ENCODE measurements at regions not wholly inside any gene's neighbourhood (a gene's known extent, or its start where the extent isn't known, plus 50 kb on each side); places are given as distances from the start of the nearest gene placed in this dataset.

DNA sequence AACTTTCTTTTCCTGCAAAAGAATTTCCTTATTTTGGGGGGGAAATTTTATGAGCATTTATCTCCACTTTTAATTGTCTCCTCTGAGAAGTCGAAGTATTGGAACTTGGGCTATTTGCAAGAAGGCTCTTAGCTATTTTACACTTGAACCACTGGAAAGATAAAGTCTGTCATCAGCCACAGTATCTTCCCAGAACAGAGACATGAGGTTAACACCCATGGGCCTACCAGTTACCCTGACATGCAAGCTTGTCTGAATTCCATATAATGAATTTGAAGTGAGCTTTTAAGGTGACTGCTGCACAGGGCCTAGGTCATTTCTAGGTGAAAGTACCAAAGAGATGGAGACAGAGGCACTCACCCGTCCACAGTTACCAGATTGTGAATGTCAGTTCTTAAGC is 193.1 kb downstream of the SIM1 start:
- Histone ChIP-seq H3K9me3 (ENCODE audit: insufficient read depth, low read length) (no peaks in the 10 kb centered on the region), H3K9me2 (replicated peaks; ENCODE audit: insufficient read depth, low read length) (no peaks in the 10 kb centered on the region), H3F3A (ENCODE audit: insufficient read depth) (no peaks in the 10 kb centered on the region), H3K36me3 (ENCODE audit: low read length) (no peaks in the 10 kb centered on the region), H4K20me1 (ENCODE audit: low read depth, low read length) (no peaks in the 10 kb centered on the region), H3K9ac (ENCODE audit: low read length) (no peak overlapping the region), H3K4me2 (ENCODE audit: low read depth, low read length, poor library complexity, severe bottlenecking) (no peak overlapping the region), H3K4me3 (ENCODE audit: insufficient read depth, low read length, poor library complexity, severe bottlenecking) (no peak overlapping the region), H3K27ac (ENCODE audit: low read depth, low read length) (no peak overlapping the region), H2AFZ (ENCODE audit: low read depth, low read length, severe bottlenecking) (no peak overlapping the region), H3K27me3 (ENCODE audit: low read length) (no peaks in the 10 kb centered on the region), H3K79me2 (ENCODE audit: insufficient read depth, low read length) (no peaks in the 10 kb centered on the region)
- no peak for TF ChIP-seq EZH2phosphoT487 (conservative IDR thresholded peaks at IDR 0.05; ENCODE audit: low read length)
- TF ChIP-seq, protein P1, sequence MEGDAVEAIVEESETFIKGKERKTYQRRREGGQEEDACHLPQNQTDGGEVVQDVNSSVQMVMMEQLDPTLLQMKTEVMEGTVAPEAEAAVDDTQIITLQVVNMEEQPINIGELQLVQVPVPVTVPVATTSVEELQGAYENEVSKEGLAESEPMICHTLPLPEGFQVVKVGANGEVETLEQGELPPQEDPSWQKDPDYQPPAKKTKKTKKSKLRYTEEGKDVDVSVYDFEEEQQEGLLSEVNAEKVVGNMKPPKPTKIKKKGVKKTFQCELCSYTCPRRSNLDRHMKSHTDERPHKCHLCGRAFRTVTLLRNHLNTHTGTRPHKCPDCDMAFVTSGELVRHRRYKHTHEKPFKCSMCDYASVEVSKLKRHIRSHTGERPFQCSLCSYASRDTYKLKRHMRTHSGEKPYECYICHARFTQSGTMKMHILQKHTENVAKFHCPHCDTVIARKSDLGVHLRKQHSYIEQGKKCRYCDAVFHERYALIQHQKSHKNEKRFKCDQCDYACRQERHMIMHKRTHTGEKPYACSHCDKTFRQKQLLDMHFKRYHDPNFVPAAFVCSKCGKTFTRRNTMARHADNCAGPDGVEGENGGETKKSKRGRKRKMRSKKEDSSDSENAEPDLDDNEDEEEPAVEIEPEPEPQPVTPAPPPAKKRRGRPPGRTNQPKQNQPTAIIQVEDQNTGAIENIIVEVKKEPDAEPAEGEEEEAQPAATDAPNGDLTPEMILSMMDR (IDR thresholded peaks at IDR 0.05; ENCODE audit: insufficient read depth, low read length, poor library complexity, severe bottlenecking): no peak

DNA sequence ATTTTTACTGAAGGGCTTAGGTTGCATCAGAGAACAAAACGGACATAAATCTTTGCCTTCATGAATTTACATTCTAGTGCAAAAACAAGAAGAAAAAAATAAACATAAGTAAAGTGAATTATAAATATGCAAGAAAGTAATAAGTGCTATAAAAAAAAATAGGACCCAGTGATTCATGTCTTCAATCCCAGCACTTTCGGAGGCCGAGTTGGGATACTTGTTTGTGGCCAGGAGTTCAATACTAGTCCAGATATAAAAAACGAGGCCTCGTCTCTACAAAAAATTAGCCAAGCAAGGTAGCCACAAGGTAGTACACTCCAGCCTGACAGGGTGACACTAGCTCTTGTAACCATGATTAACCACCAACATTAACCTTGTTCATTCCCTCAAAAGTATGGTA is 193.5 kb downstream of the SIM1 start:
- Histone ChIP-seq H3K27ac (ENCODE audit: low read depth, low read length) (no peak overlapping the region), H3K36me3 (ENCODE audit: low read length) (no peaks in the 10 kb centered on the region), H2AFZ (ENCODE audit: low read depth, low read length, severe bottlenecking) (no peak overlapping the region), H3K4me2 (ENCODE audit: low read depth, low read length, poor library complexity, severe bottlenecking) (no peak overlapping the region), H3K79me2 (ENCODE audit: insufficient read depth, low read length) (no peaks in the 10 kb centered on the region), H3K9me3 (ENCODE audit: insufficient read depth, low read length) (no peaks in the 10 kb centered on the region), H3F3A (ENCODE audit: insufficient read depth) (no peaks in the 10 kb centered on the region), H3K9ac (ENCODE audit: low read length) (no peak overlapping the region), H3K9me2 (replicated peaks; ENCODE audit: insufficient read depth, low read length) (no peaks in the 10 kb centered on the region), H3K27me3 (ENCODE audit: low read length) (no peaks in the 10 kb centered on the region), H4K20me1 (ENCODE audit: low read depth, low read length) (no peaks in the 10 kb centered on the region), H3K4me3 (ENCODE audit: insufficient read depth, low read length, poor library complexity, severe bottlenecking) (no peak overlapping the region)
- TF ChIP-seq, protein P1 (IDR thresholded peaks at IDR 0.05; ENCODE audit: insufficient read depth, low read length, poor library complexity, severe bottlenecking): no peak
- no peak for TF ChIP-seq EZH2phosphoT487 (conservative IDR thresholded peaks at IDR 0.05; ENCODE audit: low read length)

DNA sequence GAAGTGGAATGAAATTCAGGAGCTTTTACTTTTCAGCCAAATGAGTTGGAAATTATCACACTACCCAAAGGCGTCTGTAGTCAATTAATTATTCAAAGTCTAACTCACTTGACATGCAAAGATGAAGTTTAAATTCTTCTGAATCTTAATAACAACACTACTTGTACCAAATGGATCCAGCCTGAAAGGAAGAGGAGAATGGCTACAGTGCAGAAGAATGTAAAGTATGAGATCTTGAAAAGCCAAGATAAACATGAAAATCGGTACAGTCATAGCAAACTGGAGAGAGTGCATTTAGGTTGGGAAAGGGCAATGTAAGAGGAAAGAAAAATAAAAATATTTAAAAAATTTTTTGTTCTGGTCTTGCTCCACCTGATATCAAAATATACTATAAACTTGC is 195.5 kb downstream of the SIM1 start:
- Histone ChIP-seq H3F3A (ENCODE audit: insufficient read depth) (no peaks in the 10 kb centered on the region), H3K27me3 (ENCODE audit: low read length) (no peaks in the 10 kb centered on the region), H3K4me3 (ENCODE audit: insufficient read depth, low read length, poor library complexity, severe bottlenecking) (no peak overlapping the region), H3K4me2 (ENCODE audit: low read depth, low read length, poor library complexity, severe bottlenecking) (no peak overlapping the region), H3K9me3 (ENCODE audit: insufficient read depth, low read length) (no peaks in the 10 kb centered on the region), H3K9ac (ENCODE audit: low read length) (no peak overlapping the region), H3K36me3 (ENCODE audit: low read length) (no peaks in the 10 kb centered on the region), H3K27ac (ENCODE audit: low read depth, low read length) (no peak overlapping the region), H2AFZ (ENCODE audit: low read depth, low read length, severe bottlenecking) (no peak overlapping the region), H3K79me2 (ENCODE audit: insufficient read depth, low read length) (no peaks in the 10 kb centered on the region), H4K20me1 (ENCODE audit: low read depth, low read length) (no peaks in the 10 kb centered on the region), H3K9me2 (replicated peaks; ENCODE audit: insufficient read depth, low read length) (no peaks in the 10 kb centered on the region)
- TF ChIP-seq, protein P1 (IDR thresholded peaks at IDR 0.05; ENCODE audit: insufficient read depth, low read length, poor library complexity, severe bottlenecking): no peak
- TF ChIP-seq EZH2phosphoT487 (conservative IDR thresholded peaks at IDR 0.05; ENCODE audit: low read length): no peak
